ENCODE measurements at regions not wholly inside any gene's neighbourhood (a gene's known extent, or its start where the extent isn't known, plus 50 kb on each side); places are given as distances from the start of the nearest gene placed in this dataset.

DNA sequence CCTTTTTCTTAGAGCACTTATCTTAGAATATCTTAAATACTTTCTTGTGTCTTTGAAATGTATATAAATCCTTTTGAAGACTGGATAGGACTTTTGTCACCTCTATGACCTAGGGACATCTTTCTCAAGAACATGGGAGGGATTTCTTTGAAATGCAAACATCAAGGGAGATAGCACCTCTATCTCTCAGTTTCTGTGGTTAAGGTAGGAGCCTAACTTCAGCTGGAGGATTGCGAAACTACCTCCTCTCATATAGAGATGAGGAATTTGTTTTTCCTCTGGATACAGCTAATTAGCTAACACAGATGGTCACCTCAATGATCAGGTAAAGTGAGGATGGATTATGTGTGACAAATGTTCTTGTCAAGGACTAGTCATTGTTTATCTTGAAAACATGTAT is 631.3 kb upstream of the IMPG1 start:
- intact Hi-C loops (cut with micrococcal nuclease; ENCODE audit: unreplicated experiment): no loop called here
- Histone ChIP-seq H2AFZ (no peak overlapping the region), H3K9me3 (ENCODE audit: insufficient read depth, low read depth) (no peaks in the 10 kb centered on the region), H3K79me2 (ENCODE audit: low read depth) (no peaks in the 10 kb centered on the region), H3K36me3 (ENCODE audit: low read depth) (no peaks in the 10 kb centered on the region), H3K27ac (no peak overlapping the region), H3F3A (ENCODE audit: insufficient read depth, low read depth) (no peaks in the 10 kb centered on the region), H3K4me3 (no peak overlapping the region), H3K9me2 (ENCODE audit: insufficient read depth) (no peaks in the 10 kb centered on the region), H3K27me3 (ENCODE audit: insufficient read depth, low read depth) (no peaks in the 10 kb centered on the region), H3K4me1 (replicated peaks; ENCODE audit: insufficient read depth) (no peaks in the 10 kb centered on the region), H4K20me1 (ENCODE audit: insufficient read depth) (no peaks in the 10 kb centered on the region), H3K4me2 (no peak overlapping the region)
- no peak for DNase-seq
- BruUV-seq (replicated peaks): no TSS peak
- TF ChIP-seq EZH2 (IDR thresholded peaks at IDR 0.05; ENCODE audit: low read depth): no peak
- TF ChIP-seq, protein P1, sequence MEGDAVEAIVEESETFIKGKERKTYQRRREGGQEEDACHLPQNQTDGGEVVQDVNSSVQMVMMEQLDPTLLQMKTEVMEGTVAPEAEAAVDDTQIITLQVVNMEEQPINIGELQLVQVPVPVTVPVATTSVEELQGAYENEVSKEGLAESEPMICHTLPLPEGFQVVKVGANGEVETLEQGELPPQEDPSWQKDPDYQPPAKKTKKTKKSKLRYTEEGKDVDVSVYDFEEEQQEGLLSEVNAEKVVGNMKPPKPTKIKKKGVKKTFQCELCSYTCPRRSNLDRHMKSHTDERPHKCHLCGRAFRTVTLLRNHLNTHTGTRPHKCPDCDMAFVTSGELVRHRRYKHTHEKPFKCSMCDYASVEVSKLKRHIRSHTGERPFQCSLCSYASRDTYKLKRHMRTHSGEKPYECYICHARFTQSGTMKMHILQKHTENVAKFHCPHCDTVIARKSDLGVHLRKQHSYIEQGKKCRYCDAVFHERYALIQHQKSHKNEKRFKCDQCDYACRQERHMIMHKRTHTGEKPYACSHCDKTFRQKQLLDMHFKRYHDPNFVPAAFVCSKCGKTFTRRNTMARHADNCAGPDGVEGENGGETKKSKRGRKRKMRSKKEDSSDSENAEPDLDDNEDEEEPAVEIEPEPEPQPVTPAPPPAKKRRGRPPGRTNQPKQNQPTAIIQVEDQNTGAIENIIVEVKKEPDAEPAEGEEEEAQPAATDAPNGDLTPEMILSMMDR (conservative IDR thresholded peaks at IDR 0.05): no peak
- POLR2A ChIA-PET (ENCODE audit: unreplicated experiment): no interaction called here
- CTCF ChIA-PET: no interaction called here

DNA sequence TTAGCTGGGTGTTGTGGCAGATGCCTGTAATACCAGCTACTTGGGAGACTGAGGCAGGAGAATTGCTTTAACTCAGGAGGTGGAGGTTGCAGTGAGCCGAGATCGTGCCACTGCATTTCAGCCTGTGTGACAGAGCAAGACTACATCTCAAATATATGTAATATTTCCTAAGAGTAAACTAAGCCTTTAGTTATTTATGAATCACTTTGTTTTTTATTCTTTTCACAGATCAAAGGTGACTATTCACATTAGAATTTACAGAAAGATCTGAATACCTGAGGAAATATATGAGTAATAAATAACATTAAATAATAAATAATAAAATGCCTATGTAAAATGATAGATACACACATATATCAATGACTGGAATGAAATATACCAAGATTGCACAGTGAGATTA is 630.8 kb upstream of the IMPG1 start:
- intact Hi-C loops (cut with micrococcal nuclease; ENCODE audit: unreplicated experiment): no loop called here
- H3K4me3 ChIP-seq: no peak overlapping the region
- H3K27me3 ChIP-seq (ENCODE audit: insufficient read depth, low read depth): no peaks in the 10 kb centered on the region
- no peaks in the 10 kb centered on the region for H3K9me2 ChIP-seq (ENCODE audit: insufficient read depth)
- no peak overlapping the region for H2AFZ ChIP-seq
- H3K79me2 ChIP-seq (ENCODE audit: low read depth): no peaks in the 10 kb centered on the region
- TF ChIP-seq, protein P1 (conservative IDR thresholded peaks at IDR 0.05): no peak
- no peak for TF ChIP-seq EZH2 (IDR thresholded peaks at IDR 0.05; ENCODE audit: low read depth)
- ChIA-PET POLR2A (ENCODE audit: unreplicated experiment) (no interaction called here), CTCF (no interaction called here)
- H4K20me1 ChIP-seq (ENCODE audit: insufficient read depth): no peaks in the 10 kb centered on the region
- BruUV-seq (replicated peaks): no TSS peak
- H3K36me3 ChIP-seq (ENCODE audit: low read depth): no peaks in the 10 kb centered on the region
- no peaks in the 10 kb centered on the region for H3K9me3 ChIP-seq (ENCODE audit: insufficient read depth, low read depth)
- no peak overlapping the region for H3K4me2 ChIP-seq
- H3K27ac ChIP-seq: no peak overlapping the region
- H3K4me1 ChIP-seq (replicated peaks; ENCODE audit: insufficient read depth): no peaks in the 10 kb centered on the region
- H3F3A ChIP-seq (ENCODE audit: insufficient read depth, low read depth): no peaks in the 10 kb centered on the region
- no peak for DNase-seq

DNA sequence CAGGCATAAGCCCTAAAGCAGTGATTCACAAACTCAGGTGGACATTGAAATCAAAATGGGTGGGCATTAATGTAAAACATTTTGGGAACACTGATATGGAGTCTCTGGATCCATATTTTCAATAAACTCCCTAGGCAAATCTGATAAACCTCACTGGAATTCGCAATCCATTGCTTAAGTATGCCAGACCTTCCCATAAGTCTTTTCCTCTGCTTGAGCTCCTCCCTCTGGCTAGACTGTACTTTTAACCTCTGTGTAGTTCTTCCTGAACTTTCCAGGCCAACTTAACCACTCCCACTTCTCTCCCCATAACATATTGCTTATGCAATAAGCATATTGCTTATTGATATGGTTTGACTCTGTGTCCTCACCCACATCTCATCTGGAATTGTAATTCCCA is 629.7 kb upstream of the IMPG1 start:
- Histone ChIP-seq H3K9me3 (ENCODE audit: insufficient read depth, low read depth) (no peaks in the 10 kb centered on the region), H3K27me3 (ENCODE audit: insufficient read depth, low read depth) (no peaks in the 10 kb centered on the region), H3K4me3 (no peak overlapping the region), H3K4me2 (no peak overlapping the region), H2AFZ (no peak overlapping the region), H4K20me1 (ENCODE audit: insufficient read depth) (no peaks in the 10 kb centered on the region), H3F3A (ENCODE audit: insufficient read depth, low read depth) (no peaks in the 10 kb centered on the region), H3K4me1 (replicated peaks; ENCODE audit: insufficient read depth) (no peaks in the 10 kb centered on the region), H3K27ac (no peak overlapping the region), H3K79me2 (ENCODE audit: low read depth) (no peaks in the 10 kb centered on the region), H3K9me2 (ENCODE audit: insufficient read depth) (no peaks in the 10 kb centered on the region), H3K36me3 (ENCODE audit: low read depth) (no peaks in the 10 kb centered on the region)
- TF ChIP-seq, protein P1 (conservative IDR thresholded peaks at IDR 0.05): no peak
- TF ChIP-seq EZH2 (IDR thresholded peaks at IDR 0.05; ENCODE audit: low read depth): no peak
- intact Hi-C loops (cut with micrococcal nuclease; ENCODE audit: unreplicated experiment): no loop called here
- no peak for DNase-seq
- ChIA-PET POLR2A (ENCODE audit: unreplicated experiment) (no interaction called here), CTCF (no interaction called here)
- BruUV-seq (replicated peaks): no TSS peak
